Adipose tissue (tissue), 3 donors: ENCODE measurements at regions not wholly inside any gene's neighbourhood (a gene's known extent, or its start where the extent isn't known, plus 50 kb on each side); places are given as distances from the start of the nearest gene placed in this dataset.

Source experiments
- H3K27ac ChIP-seq: one replicate; pipeline ENCODE4 v1.5.1; 2013; ENCODE audit warnings: low read depth, low read length
- WGBS, 3 donors: extraction: QIAGEN DNeasy Blood & Tissue Kit; methylation state at CpG; one replicate each; pipeline ENCODE4 v1.1.7; 2013; 5-methylcytosine and 5-hydroxymethylcytosine counted together
- donor health status: healthy with polysubstance abuse.
- donor health status: Bipolar disorder and iron deficiency.
- donor health status: healthy.

DNA sequence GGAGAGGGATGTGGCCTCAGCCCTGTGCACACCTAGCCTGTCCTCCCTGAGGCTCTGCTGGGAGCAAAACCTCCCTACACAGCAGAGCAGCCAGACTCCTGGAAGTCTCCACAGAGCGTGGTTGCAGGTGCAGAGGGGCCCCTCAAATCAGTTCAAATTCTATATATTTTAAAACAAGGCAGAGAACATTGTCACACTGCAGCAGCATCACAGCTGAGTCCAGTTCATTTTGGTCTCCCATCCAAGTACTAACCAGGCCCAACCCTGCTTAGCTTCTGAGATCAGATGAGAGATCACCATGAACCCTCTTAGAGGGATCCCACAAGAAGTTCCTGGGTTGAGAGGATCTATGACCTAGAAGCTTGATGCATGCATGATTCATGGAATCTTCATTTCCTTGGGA is 331.0 kb upstream of the RGMA start:
- 87 to 100% (median 90%) methylated on average over 1 of the region's 1 CpG for WGBS, 3 donors
- H3K27ac ChIP-seq, result no peak overlapping the region

DNA sequence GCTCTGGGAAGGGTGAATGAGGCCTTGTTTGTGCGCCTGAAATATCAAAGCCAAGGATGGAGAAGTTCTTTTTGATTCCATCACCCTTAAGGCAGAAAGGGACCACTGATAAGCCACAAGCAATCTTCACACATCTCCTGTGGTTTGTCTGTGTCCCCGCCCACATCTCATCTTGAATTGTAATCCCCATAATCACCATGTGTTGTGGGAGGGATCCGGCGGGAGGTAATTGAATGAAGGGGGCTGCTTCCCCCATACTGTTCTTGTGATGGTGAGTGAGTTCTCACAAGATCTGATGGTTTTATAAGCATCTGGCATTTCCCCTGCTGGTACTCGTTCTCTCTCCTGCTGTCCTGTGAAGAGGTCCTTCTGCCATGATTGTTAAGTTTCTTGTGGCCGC is 329.6 kb upstream of the RGMA start:
- 86 to 91% (median 91%) methylated on average over 6 of the region's 6 CpGs for WGBS, 3 donors
- H3K27ac ChIP-seq, result no peak overlapping the region

DNA sequence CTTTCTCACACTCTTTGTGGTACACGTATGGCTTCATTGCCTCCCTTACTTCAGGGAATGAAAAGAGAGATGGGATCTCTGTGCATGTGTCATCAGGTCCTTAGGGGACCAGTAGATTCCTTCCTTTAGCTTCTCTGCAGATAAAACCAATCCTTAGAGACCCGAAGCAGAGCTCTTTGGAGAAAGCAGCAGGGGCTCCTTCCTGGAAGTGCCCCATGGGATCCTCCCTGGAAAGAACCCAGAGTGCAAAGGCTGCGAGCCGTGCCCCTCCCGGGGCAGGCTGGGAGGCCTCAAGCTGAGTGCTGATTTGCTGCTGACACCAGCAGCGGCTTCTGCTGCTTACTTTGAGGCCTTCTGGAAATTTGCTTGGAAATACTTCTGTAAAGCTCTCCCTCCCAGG is 328.6 kb upstream of the RGMA start:
- WGBS, 3 donors, result 45 to 84% (median 55%) methylated on average over 6 of the region's 6 CpGs
- no peak overlapping the region for H3K27ac ChIP-seq

DNA sequence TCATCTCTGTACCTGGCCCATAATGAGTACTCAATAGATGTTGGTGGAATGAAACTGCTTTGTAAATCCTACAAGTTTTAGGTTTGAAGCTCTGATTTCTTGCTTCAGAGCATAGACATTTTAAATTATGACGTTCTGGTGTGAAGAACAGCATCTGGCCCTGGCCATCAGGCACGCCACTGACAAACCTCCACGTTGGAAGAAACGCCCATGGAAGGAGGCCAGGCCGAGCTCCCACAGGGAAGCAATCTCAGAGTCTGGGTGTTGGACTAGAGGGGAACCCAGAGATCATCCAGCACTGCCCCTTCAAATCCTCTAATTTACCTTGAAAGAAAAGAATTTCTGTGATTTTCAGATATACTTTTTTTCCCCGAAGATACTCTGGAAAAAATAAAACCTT is 328.1 kb upstream of the RGMA start:
- H3K27ac ChIP-seq, result no peak overlapping the region
- 69 to 73% (median 69%) methylated on average over 6 of the region's 6 CpGs for WGBS, 3 donors

DNA sequence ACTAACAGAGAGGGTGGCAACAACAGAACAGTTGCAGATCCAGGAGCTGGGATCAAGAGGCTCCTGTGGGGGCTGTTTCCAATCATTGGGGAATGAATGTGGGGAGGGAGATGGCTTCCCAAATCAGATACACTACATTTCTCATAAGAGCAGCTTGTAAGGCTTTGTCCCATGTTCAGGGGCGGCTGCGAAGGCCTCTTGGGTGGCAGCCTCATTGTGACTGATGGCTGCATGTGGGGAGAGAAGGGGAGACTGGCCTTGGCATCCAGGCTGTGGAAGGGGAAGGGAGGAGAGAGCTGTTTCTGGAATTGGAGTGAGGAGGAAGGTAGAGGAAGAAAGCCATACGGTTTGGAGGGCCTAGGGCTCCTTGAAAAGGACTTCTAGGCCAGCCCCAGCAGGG is 326.6 kb upstream of the RGMA start:
- 87 to 95% (median 88%) methylated on average over 3 of the region's 3 CpGs for WGBS, 3 donors
- H3K27ac ChIP-seq, result no peak overlapping the region

DNA sequence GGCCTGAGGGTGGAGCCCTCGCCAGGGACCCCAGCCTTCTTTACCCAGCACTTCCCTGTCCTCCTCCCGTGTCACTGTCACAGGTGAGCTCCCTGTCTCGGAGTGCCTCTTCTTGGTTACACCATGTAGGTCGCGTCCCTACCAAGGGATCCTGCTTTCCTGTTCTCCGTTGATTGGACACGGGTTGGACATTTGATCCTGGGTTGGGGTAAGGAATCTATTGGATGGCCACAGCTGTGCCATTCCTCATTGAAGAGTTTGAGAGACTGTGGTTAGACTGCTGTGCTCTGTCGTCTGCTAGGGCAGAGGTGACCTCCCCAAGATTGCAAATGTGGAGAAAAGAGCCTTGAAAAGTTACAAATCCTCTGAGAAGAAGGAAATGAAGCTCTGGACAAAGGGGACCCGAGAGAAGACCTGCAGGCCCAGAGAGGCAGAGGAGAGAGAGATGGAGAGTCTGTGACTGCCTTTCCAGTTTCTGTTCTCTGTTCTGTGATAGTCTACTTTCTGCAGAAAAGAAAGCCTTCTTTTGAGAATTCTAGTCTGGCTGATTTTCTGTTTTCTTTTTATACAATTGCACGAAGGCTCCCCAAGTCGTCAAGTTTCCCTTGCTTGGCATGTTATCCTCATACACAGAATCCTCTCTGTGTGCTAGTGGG is 325.7 kb upstream of the RGMA start:
- 84 to 90% (median 86%) methylated on average over 11 of the region's 11 CpGs for WGBS, 3 donors

DNA sequence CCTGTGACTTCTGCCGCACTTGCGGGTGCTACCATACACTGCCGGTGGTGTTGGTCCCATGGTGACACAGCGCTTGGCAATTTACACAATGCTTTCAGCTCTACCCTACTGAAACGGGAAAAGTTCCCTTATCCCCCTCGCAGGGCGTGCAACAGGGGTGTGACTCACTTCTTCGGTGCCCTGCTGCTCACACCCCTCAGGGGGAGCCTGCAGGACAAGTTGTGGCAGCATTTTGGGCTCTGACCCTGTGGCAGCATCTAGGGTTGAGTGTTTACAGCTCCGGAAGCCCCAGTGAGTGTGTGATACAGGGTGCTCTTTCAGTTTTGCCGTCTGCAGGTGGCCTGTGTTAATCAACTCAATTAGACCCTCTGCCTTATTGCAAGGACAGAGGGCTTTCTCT is 324.7 kb upstream of the RGMA start:
- H3K27ac ChIP-seq, result no peak overlapping the region
- WGBS, 3 donors, result 88 to 92% (median 90%) methylated on average over 10 of the region's 10 CpGs

More for the DNA sequence above, 325.7 kb upstream of the RGMA start:
- no peak overlapping the region for H3K27ac ChIP-seq

DNA sequence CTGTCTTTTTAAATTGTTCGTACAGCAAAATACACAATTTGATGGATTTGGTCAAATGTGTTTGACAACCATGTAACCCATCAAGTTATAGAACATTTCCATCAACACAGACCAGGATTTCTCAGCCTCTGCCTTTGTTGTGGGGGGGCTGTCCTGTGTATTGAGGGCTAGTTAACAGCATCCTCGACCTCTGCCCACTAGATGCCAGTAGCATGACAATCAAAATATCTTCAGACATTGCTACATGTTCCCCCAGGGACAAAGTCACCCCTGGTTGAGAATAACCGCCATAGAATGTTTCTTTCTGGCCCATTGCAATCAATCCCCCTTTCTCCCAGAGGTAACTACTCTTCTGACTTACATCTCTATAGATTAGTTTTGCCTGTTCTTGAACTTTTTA is 310.1 kb upstream of the RGMA start:
- no peak overlapping the region for H3K27ac ChIP-seq
- WGBS, 3 donors, result 70 to 79% (median 73%) methylated on average over 3 of the region's 3 CpGs

DNA sequence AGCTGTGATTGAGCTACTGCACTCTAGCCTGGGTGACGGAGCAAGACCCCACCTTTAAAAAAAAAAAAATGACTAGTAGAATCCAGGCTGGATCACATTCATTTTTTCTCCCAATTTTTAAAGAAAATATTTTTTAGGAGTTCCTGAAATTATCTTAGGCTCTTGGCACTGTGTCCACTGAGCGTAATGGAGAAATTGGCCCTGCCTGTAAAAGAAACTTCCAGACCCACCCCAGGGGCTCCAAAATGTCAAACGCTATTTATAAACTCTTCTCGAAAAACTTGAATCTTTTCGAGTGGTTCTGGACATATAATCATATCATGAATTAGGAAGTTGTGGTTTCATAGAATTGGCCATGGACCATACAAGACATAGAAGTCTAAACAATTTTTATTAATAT is 300.2 kb upstream of the RGMA start:
- no peak overlapping the region for H3K27ac ChIP-seq
- WGBS, 3 donors, result 38 to 90% (median 45%) methylated on average over 5 of the region's 5 CpGs

DNA sequence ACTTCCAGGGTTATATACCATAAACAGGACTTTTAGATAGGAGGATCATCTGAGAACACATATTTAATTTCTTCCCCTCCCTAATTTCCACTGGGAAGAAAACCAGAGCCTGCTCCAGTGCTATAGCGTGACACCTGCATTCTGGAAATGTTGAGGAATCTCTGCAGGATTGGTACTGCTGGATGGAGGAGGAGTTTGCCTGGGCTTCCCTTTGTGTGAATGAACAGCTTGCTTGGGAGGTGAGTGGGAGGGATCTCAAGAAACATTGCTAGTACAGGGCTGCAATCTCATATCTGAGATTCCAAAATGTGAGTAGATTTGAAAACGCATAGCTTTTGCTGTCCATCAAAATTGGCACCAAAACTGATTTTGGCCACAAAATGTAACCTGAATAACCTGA is 295.9 kb upstream of the RGMA start:
- H3K27ac ChIP-seq, result no peak overlapping the region
- WGBS, 3 donors, result 53 to 84% (median 83%) methylated on average over 2 of the region's 2 CpGs

DNA sequence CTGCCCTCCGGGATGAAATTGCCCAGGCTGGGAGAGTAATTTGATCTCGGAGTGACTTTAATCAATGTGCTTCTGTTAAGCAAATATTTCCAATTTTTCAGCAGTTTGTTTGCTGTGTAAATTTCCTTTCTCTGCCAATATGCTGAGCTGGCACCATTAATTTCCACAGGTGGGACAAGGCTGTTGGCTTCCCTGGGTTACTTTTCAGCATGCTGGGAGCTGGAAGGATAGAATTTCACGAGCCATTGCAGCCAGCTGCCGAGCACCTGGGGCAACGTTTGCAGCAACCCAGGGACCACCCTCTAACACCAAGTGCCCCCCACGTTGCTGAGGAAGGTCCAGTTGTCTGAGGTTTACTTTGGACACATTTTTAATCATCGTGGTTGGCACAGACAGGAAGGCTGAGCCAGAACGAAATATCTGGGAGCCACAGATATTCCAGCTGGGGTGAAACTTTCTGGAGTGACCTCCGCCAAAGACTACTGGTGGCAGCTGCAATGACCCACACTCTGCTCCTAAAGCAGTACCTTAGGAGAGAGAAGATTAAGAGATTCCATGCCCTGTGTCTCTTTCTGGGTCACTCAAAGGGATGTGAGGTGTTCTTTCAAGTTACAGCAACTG is 293.3 kb upstream of the RGMA start:
- no peak overlapping the region for H3K27ac ChIP-seq
- WGBS, 3 donors, result 19 to 55% (median 52%) methylated on average over 9 of the region's 9 CpGs

DNA sequence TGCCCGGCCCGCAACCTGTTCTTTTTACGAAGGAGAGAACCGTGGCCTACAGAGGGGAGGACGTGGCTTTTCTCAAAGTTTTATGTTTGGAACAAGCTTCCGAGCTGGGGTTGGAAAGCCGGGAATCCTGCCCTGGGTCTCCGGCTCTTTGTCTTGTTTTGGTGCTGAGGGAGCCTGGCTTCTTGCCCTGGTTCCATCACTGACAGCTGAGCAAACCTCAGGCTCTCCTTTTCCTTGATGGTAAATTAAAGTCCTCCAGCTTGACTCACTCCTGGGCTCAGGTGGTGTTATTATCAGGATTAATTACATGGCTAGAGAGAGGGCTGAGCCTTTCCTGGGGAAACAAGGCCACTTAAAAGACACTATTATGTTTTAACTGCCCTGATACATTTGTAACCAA is 289.5 kb upstream of the RGMA start:
- no peak overlapping the region for H3K27ac ChIP-seq
- 58 to 84% (median 82%) methylated on average over 8 of the region's 8 CpGs for WGBS, 3 donors

DNA sequence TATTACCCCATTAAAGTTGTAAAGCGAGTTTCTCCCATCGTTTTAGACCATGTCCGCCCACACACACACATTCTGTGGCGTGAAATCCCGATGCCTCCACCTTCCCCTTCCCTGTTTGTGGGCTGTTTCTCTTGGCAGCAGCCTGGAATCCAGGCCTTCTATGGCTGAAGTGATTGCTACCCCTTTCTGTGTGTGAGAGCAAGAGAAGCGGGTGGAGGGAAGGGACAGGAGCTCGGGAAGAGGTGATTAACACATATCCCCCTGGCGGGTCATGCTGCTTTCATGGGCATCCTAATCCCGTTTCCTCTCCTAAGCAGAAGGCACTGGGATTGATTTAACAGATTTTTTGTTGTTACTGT is 283.8 kb upstream of the RGMA start:
- 84 to 88% (median 87%) methylated on average over 9 of the region's 9 CpGs for WGBS, 3 donors
- H3K27ac ChIP-seq, result no peak overlapping the region

DNA sequence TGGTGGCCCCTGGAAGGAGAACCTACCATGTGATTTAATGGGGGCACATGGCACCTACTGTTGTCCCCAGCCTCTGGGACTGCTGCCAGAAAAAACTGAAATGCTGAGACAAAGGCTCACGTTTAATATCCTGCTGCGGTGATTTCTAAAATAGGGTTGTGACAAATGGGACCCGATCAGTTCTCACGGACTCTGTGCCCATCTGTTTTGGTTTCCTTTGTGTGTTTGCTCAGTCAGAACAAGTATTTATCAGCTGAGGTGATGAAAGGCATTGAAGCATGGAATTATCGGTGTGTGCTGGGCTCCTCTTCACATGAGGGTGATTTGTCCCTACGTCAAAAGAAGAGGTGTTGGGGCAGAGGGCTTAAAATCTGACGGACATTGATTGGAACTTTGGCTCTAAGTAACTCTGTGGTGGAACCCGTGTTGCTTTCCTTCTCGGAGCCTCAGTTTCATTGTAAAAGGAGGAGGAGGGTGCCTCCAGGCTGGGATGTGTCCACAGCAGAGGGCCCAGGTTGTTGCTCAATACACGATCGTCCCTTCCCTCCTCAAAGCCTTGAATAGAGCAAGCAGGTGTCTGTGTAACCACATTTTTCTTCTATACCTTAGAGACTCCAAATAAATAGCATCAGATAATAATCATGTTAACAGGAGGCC is 283.3 kb upstream of the RGMA start:
- WGBS, 3 donors, result 54 to 79% (median 75%) methylated on average over 11 of the region's 11 CpGs
- no peak overlapping the region for H3K27ac ChIP-seq

DNA sequence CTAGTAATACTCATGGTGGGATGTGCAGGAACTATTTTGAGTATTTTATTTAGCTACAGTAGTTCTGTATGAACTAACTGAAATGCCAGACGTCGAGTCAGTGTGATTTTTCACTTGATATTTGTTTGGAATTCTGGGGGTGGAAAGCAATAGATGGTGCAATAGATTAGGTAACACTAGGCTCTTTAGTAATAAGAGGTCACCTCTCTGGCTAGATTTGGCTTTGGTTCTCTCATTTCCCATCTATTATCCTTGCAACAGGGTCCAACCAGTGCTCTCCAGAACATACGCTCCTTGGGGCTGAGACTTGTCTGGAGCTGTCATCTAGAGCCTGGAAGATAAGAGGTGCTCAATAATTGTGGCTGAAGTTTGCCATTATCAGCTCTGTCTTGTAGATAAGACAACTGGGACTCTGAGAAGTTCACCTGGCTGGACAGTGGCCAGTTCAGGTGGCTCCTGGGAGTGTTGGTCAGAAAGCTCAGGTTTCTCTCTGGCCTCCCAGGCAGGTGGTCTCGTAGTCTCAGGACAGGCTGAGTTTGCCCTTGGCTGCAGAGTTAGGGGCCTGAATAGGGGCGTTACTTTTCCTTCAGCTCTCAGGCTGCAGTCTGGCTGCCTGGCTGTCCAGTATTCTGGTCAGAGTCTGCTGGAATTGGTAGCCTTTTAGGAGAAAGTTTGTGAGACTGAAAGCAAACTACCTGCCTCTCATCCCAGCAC is 277.5 kb upstream of the RGMA start:
- WGBS, 3 donors, result 44 to 64% (median 60%) methylated on average over 5 of the region's 5 CpGs
- H3K27ac ChIP-seq, result no peak overlapping the region

DNA sequence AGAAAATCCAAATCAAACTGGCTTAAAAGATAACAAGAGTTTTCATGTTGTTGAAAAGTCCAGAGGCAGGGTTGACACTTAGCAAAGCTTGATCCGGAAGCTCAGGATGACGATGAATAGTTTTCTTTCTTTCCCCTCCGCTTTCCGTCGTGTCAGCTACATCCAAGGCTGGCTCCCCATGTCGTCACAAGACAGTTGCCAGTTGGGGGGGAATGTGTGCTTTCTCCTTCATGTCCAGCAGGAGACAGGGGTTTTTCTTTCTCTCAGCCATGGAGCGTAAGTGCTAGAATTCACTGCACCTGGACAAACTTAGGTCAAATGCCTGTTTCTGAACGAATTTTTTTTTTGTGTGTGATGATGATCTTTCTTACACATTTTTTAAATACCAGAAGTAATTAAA is 273.8 kb upstream of the RGMA start:
- WGBS, 3 donors, result 44 to 68% (median 45%) methylated on average over 8 of the region's 8 CpGs

DNA sequence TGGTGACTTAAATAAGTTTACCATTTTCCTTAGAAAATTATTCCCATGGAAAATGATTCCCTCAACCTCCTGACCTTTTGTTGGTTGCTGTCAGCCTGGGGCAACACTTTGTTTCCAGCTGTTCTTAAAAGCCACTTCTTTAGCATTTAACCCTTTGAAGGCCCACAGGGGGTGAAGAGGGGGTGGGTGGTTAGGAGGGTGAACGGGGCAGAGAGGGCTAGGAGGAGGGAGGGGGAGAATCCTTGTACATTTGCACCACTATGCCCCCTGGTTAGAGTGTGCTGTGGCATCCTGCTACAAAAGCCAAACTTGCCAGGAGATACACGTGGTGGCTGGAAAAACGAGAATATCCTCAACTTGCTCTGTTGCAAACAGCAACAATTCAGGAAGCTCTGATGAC is 273.2 kb upstream of the RGMA start:
- no peak overlapping the region for H3K27ac ChIP-seq
- WGBS, 3 donors, result 29 to 58% (median 34%) methylated on average over 3 of the region's 3 CpGs

More for the DNA sequence above, 273.8 kb upstream of the RGMA start:
- H3K27ac ChIP-seq, result no peak overlapping the region

DNA sequence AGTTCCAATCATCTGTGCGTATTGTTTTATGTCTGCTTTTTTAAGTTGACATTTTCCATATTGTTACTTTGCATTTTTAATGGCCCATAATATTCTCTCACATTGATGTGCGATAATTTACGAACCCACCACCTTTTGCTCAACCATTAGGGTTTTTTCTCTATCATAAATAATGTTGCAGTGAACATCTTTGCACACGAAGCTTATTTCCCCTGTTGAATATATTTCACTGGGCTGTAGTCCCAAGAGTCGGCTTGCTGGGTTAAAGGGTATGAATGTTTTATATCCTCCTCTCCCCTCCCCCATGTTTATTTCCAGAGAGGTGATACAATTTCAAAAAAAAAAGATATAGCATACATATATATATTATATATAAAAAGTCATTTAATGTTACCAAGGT is 272.7 kb upstream of the RGMA start:
- 62 to 83% (median 67%) methylated on average over 5 of the region's 5 CpGs for WGBS, 3 donors
- H3K27ac ChIP-seq, result no peak overlapping the region

DNA sequence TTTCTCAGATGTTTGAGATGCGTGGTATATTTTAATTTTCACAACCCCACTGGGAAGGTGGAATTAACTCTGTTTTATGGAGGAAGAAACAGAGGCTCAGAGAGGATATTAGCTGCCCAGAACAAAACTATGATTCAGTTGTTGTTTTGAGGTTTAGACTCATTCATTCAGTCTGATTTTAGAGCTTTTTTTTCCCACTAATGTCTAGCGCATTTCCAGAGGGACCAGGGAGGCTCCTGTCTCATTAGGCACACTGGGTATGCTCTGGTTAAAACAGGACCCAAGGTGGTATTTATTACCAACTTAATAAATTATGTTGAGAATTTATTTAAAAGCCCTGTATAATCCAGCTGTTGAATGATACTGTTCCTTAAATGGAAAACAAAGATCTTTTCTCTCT is 272.0 kb upstream of the RGMA start:
- WGBS, 3 donors, result 88 to 97% (median 94%) methylated on average over 2 of the region's 2 CpGs

More for the DNA sequence above, 272.0 kb upstream of the RGMA start:
- no peak overlapping the region for H3K27ac ChIP-seq
